Skeletal muscle cell (primary cell): ENCODE measurements at regions not wholly inside any gene's neighbourhood (a gene's known extent, or its start where the extent isn't known, plus 50 kb on each side); places are given as distances from the start of the nearest gene placed in this dataset.
"Not testable (repeated sequence)": the region's sequence is repeated elsewhere in the genome, so short reads cannot be mapped to it uniquely, and the experiment has no call there.

Experiments
- DNase-seq: peaks from one replicate; pipeline ENCODE4 v3.0.0-alpha.2; 2010; ENCODE audit warnings: low read depth
- H3K4me3 ChIP-seq: 2 replicates; pipeline ENCODE4 v1.5.1; 2011; ENCODE audit warnings: low read depth, mild to moderate bottlenecking, control low read depth, low read length, moderate library complexity

DNA sequence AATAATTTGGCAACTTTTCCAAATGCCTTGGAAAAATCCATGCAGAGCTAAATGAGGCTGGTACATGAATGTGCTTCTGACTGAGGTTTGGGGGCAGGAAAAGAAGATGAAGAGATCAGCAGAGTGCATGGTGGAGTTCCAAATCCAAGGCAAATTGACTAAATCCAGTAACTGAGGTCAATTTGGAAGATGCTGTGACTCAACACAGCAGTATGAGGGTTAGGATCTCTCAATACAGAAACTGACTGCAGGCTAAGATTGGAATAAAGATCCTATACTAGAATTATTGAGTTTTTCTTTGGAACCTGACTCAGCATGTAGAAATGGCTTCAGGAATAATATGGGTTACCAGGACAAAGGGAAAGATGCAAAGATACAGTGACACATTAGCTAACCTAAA is 99.3 kb upstream of the FAT3 start:
- no peak overlapping the region for H3K4me3 ChIP-seq
- DNase-seq: no peak

DNA sequence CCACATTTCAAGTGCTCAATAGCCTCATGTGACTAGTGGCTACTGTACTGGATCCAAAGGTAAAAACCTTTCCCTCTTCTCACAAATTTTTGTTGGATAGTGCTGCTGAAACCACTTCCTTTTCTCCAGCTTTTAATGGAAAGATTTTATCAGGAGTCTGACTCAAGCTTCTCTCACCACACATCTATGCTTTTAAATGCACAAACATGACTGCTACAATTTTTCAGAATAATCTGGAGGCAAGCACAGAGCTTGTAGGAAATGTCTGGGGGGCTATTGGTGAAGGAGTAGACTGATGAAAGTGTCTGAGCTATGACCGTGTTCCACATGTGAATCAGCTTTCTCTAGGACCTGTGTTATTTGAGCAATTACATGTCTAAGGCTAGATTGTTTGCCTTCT is 101.1 kb upstream of the FAT3 start:
- DNase-seq: no peak
- H3K4me3 ChIP-seq: no peak overlapping the region

DNA sequence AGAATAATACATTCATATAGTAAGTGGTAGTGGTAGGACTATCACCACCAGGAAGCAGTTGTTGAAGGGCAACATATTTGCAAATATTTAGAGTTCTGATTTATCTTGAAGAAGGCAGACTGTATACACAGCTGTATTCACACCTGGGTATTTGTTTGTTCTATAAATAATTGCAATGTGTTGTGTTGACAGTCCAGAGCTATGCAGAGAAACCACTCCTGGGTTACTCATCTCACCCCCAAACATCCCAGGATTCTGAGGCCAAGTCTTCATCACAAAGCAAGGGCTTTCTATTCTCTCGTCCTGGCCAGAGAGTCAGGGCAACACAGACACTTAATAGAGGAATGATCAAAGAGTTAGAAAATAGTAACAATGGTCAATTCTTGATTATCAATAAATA is 102.1 kb upstream of the FAT3 start:
- no peak overlapping the region for H3K4me3 ChIP-seq
- DNase-seq: no peak

DNA sequence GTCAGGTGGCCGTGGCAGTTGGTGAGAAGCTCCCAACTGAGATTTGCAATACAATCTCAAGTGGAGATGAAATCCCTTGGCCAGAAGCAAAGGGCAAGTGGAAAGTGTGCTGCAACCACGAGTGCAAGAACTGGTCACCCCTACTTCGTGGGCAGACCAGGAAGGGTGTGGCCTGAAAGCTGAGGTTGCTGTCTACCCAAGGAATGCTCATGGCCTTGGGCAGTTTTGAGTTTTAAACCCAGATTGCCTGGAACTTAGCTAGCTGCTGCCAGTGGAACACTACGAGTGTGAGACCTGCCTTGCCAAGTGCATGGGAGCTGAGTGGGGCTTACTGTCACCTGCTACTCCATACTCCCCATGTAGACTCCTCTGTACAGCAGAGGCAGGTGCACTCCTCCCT is 113.3 kb upstream of the FAT3 start:
- no peak overlapping the region for H3K4me3 ChIP-seq
- no peak for DNase-seq

DNA sequence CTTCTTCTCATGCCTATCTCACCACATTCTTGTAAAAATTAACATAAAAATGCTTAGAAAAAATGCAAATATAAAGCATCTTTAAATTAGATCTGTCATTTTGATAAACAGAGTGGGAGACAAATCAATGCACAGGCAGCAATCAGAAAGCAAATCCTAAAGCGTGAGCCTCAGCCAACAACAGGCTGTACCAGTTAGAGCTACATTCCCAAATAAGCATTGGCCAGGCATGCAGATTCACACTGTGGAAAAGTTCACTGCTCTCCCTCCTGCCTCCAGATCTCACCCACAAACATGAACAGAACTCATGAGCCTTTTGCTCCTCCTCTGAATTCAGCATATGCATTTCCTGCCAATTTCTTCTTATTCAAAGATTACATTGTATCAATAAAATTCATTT is 115.2 kb upstream of the FAT3 start:
- no peak for DNase-seq
- H3K4me3 ChIP-seq: no peak overlapping the region

DNA sequence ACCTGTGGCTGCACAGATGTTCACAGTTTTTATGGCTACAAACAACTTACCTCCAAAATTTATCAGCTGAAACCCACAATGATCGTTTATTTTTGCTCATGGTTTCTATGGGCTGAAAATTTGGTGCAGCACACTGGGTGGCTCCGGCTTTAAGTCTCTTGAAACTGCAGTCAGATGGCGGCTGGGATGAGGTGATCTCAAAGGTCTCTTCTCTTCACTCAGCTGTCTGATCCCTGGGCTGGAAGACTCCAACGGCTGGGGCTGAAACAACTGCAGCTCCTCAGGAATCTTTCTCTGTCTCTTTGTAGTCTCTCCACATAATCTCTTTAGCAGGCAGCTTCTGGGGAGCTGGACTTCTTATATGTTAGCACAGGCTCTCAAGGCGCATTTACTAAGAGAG is 117.3 kb upstream of the FAT3 start:
- no peak for DNase-seq
- H3K4me3 ChIP-seq: no peak overlapping the region

DNA sequence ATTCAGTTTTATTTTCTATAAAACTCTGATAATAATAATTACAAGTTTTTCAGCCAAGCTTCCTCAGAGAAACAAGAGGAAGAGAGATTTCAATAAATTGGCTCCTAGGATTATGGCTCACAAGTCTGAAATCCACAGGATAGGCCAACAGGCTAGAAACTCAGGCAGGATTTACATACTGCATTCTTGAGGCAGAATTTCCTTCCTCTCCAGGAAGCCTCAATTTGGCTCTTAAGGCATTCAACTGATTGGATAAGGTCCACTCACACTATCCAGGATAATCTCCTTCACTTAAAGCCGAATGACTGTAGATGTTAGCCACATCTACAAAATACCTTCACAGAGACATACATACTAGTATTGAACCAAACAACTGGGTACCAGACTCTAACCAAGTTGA is 120.3 kb upstream of the FAT3 start:
- no peak overlapping the region for H3K4me3 ChIP-seq
- DNase-seq: no peak

DNA sequence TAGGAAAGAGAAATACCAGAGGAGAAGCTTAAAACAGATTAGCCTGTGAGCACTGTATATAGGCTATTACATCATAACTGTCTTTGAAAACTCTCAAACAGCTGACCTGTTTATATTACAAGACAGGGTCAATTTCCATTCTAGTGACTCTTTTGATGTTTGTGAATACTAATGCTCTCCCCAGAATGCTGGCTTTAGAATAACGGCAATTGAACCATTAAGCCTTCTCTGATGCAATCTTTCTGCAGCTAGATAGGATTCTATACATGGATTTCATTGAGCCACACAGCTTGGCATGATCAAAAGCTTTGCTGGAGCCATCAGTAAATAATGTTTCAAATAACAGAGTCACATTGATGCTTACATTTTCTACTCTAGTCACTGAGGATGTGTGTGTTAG is 122.7 kb upstream of the FAT3 start:
- H3K4me3 ChIP-seq: no peak overlapping the region
- no peak for DNase-seq

DNA sequence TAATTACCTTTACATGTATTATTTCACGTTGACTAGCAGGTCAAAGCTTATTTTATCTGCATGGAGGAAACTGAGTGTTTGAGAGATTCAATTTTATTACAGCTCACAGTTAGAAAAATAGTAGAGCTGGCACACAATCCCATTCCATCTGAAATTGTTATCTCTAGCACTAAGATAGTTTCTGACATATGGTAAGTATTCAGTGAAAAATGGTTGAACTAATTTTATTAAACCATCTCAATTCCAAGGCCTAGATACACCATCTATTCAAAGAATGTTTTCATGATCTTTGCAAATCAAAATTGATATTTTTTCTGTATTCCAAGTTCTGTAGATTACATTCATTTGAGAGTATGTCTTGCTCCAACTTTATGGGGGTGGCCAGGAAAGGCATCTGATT is 125.4 kb upstream of the FAT3 start:
- DNase-seq: no peak
- no peak overlapping the region for H3K4me3 ChIP-seq

DNA sequence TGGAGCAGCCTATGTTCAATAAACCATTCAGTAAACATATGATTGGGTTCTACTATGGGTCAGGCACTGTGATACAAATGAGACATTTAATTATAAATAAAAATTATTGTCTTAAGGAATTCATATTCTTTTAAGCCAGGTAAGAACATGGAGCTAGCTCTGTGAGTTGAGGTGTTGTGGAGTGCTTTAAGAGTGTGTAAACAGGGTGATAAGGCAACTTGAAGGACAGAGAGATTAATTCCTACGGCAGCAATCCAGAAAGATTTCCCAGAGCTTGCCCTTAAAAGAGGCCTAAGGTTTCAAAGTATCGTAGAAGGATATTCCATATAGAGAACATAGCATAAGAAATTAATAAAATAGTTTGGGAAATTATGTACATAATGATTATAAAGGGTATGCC is 126.4 kb upstream of the FAT3 start:
- no peak for DNase-seq
- H3K4me3 ChIP-seq: no peak overlapping the region

DNA sequence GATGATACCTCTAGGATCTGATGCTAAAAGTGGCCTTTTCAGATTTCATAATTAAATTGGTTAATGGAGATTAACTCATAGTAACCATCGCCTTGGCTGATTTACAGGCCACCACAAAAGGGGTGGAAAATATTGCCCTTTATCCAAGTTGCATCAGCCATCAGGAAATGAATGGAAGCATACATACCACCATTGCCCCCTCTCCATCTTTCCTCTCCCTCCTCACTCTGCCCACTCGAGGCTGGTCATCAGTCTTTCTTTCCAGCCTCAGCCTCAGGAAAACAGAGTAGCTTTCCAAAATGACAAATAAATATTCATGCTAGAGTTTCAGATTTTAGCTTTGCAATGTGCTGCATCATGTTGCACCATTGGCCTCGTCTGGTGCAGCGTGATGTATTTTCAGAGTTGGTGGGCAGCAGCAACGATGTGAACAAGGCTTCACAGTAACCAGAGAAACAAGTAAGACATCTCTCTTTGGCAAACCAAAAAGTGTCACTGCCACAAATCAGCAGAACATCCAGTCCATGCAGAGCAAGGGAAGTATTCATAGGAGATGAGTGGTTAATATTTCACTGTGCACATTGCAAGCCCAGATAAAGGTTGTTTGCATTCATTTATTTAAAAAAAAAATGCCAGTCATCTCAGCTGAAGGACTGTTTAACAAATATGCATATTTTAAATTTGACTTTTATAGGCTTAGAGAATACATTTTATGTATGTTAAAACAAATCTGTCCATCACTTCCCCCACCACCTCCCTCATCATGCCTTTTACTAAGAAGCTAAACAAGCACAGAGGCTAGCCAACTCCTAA is 136.7 kb upstream of the FAT3 start:
- no peak overlapping the region for H3K4me3 ChIP-seq
- no peak for DNase-seq

DNA sequence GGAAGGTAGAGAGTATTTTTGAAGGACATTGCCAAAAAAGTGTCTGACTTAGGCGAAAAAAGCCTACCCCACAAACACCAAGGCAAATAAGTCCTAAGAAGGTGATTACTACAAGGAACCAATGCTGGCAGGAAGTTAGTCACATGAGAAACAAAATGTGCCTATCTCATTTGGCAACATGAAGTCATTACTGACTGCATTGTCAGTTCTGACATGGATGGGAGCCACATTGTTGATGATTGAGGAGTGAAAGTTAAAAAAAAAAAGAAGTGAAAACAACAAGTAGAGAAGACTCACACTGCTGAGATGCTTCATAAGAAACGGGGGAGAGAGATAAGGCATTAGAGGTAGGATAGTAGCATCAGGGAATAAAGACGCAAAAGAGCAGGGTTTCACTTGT is 141.5 kb upstream of the FAT3 start:
- no peak for DNase-seq

DNA sequence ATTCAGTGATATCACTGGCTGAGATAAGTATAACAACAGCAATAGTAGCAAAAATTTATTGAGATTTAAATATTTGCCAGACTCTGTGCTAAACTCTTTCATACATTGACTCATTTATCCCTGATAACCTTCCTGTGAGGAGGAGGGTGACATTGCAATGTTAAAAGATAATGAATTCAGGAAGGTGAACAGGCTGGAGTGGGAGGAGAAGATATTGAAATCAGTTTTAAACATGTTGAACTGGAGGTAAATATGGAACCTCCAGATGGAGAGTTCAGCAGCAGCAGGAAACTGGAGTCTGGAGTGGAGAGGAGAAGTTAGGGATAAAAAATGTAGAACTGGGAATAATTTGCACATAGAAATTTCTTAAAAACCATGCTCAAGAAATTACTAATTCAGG is 142.0 kb upstream of the FAT3 start:
- DNase-seq: no peak
- no peak overlapping the region for H3K4me3 ChIP-seq

More for the DNA sequence above, 141.5 kb upstream of the FAT3 start:
- no peak overlapping the region for H3K4me3 ChIP-seq

DNA sequence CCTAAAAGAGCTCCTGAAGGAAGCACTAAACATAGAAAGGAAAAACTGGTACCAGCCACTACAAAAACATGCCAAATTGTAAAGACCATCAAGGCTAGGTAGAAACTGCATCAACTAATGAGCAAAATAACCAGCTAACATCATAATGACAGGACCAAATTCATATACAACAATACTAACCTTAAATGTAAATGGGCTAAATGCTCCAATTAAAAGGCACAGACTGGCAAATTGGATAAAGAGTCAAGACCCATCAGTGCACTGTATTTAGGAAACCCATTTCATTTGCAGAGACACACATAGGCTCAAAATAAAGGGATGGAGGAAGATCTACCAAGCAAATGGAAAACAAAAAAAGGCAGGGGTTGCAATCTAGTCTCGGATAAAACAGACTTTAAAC is 150.1 kb upstream of the FAT3 start:
- DNase-seq, H3K4me3 ChIP-seq: not testable (repeated sequence)

DNA sequence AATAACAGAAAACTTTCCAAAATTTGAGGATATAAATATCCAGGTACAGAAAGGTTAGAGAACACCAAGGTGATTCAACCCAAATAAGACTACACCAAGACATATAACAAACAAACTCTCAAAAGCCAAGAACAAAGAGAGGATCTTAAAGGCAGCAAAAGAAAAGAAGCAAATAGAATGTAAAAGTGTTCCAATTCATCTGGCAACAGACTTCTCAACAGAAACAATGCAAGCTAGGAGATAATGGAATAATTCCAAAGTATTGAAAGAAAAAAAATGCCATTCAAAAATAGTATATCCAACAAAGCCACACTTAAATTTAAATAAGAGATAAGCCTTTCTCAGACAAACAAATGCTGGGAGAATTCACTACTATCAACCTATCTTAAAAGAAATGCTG is 153.0 kb upstream of the FAT3 start:
- DNase-seq: no peak

DNA sequence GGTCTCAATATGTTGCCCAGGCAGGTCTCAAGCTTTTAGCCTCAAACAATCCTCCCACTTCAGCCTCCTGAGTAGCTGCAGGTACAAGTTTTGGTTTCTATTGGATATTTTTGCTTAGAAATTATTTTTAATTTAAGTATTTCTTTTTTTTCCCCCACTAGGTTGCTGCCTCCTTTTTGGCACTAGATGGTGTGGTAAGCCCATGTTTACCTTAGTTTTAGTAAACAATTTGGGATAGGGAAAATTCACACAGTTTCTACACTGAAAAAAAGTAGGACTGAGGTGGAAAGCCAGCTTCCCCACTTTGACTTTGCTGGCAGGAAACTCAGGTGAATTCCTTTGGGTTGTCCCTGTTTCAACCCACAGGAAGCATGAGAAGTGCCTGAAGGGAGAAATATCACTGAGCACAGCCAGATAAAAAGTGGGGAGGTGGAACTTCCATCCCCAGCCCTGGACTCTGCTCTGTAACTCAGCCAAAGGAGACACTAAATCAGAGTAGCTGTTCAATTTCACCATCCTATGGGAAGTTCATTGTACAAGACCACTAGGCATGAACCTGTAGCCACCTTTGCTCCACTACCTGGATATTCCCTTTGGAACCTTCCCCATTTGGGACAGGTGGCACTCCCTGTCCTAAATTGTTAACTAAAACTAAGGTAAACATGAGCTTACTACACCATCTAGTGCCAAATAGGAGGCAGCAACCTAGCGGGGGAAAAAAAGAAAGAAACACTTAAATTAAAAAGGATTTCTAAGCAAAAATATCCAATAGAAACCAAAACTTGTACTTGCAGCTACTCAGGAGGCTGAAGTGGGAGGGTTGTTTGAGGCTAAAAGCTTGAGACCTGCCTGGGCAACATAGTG is 154.4 kb upstream of the FAT3 start:
- DNase-seq: no peak
- no peak overlapping the region for H3K4me3 ChIP-seq

More for the DNA sequence above, 153.0 kb upstream of the FAT3 start:
- H3K4me3 ChIP-seq: no peak overlapping the region

DNA sequence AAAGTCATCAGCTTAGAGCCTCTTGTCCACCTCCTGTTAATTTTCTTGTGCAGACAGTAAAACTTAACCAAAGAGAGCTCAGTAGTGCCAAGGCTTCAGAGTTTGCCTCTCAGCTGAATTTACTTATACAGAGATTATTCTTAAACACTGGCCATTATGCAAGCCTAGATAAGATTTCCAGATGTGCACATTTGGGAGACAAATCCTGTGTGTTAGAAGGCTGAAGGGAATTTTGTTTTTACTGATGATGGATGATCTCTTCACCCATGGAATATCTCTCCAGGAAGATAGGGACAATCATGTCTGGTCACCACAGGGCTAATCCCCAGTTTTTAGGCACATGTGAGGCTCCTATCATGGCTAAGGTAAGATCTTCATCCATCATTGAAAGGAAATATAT is 157.6 kb upstream of the FAT3 start:
- H3K4me3 ChIP-seq: no peak overlapping the region
- DNase-seq: no peak

DNA sequence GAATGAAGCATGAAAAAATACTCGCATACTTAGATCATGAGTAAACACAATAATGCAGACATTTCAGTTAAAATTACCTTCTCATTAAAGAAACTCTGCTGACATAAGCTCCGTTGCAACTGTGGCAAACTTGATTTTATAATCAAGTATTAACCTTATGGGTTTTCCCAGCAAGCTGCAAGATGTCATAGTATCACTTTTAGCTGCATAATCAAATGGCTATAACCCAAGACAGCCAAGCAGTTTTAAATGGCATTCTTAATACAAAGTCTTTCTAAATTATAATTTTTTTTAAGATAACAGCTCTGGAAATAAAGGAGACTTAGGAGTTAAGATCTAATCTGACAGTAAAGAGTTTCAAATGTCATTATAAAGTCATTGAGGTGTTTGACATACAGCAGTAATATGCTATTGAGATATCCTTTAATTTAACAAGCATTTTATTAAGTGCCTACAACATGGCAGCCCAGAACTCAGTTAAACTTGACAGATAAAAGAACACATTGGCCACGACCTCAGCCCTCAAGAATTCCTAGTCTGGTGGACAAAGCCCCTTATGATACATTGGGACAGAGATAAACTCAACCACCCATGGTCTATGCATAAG is 163.1 kb upstream of the FAT3 start:
- no peak for DNase-seq
- H3K4me3 ChIP-seq: no peak overlapping the region

DNA sequence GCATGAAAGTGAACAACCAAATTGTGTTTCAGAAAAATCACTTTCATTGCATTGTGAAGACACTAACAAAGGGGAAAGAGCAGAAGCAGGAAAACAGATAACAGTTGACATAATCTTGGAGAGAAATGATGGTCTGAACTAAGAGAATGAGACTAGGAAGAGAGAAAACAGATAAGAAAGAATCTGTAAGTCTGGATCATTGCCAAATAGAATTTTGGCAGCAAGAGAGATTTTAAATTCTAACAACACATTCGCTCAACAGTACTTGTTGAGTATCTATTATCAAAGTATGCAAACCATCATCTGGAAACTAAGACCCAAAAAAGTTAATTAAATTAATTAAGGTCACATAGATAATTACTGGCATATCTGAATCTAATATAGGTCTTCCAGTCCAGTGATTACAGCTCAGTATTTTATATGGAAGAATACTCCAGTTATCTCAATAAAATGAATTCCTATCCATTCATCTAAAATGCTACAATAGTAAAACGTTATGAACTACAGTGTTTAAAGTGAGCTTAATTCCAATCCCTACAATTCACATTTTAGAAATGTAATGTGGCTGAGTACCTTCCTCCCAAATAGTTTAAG is 166.7 kb upstream of the FAT3 start:
- no peak for DNase-seq
- H3K4me3 ChIP-seq: no peak overlapping the region

DNA sequence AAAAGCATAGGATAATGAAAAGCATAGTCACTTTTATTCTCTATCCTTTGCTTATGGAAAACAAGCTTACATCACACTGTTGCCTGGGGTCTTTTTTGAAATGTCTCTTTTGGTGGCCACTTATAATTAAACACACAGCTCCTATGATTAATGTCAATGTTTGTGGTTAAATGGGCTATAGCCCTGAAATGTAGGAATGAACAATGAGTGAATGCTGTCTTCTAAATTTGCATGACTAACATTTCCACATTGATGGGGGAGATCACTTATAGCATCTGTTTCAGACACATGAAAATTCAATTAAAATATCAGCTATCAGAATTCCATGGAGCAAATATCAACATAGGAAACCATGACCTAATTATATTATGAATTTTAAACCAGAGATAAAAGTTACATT is 171.4 kb upstream of the FAT3 start:
- H3K4me3 ChIP-seq: no peak overlapping the region
- no peak for DNase-seq
